ENCODE measurements at regions not wholly inside any gene's neighbourhood (a gene's known extent, or its start where the extent isn't known, plus 50 kb on each side); places are given as distances from the start of the nearest gene placed in this dataset.

DNA sequence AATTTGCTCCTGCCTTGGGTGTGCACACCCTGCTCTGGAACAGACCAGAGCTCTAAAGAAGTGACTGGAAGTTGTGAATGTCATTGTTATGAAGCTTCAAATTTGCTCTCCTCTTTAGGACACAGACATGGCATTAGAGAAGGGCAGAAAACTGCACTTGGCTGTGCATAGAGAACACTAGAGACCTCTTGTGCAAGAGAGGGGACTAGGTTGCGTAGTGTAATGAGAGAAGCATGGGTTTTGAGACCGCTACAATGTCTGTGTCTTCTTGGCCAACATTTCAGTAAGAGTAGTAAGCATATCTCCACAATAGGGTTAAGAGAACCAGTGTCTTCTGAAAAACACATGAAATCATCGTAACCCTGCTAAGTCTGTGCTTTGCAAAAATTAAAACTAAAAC lies 423.3 kb downstream of the SPRY2 start:
- TF ChIP-seq, protein P1, sequence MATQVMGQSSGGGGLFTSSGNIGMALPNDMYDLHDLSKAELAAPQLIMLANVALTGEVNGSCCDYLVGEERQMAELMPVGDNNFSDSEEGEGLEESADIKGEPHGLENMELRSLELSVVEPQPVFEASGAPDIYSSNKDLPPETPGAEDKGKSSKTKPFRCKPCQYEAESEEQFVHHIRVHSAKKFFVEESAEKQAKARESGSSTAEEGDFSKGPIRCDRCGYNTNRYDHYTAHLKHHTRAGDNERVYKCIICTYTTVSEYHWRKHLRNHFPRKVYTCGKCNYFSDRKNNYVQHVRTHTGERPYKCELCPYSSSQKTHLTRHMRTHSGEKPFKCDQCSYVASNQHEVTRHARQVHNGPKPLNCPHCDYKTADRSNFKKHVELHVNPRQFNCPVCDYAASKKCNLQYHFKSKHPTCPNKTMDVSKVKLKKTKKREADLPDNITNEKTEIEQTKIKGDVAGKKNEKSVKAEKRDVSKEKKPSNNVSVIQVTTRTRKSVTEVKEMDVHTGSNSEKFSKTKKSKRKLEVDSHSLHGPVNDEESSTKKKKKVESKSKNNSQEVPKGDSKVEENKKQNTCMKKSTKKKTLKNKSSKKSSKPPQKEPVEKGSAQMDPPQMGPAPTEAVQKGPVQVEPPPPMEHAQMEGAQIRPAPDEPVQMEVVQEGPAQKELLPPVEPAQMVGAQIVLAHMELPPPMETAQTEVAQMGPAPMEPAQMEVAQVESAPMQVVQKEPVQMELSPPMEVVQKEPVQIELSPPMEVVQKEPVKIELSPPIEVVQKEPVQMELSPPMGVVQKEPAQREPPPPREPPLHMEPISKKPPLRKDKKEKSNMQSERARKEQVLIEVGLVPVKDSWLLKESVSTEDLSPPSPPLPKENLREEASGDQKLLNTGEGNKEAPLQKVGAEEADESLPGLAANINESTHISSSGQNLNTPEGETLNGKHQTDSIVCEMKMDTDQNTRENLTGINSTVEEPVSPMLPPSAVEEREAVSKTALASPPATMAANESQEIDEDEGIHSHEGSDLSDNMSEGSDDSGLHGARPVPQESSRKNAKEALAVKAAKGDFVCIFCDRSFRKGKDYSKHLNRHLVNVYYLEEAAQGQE (IDR thresholded peaks at IDR 0.05; ENCODE audit: unreplicated experiment) = no peak
- TF ChIP-seq POLR2AphosphoS5 (IDR thresholded peaks at IDR 0.05; ENCODE audit: low read depth) (no peak), CREB1 (CRISPR knock-in tag; IDR thresholded peaks at IDR 0.05; ENCODE audit: low read depth) (no peak), CTCF (conservative IDR thresholded peaks at IDR 0.05; ENCODE audit: low read depth in 2 of 2) (no peak), EZH2 (IDR thresholded peaks at IDR 0.05; ENCODE audit: low read depth, unreplicated experiment) (no peak), EZH2phosphoT487 (IDR thresholded peaks at IDR 0.05; ENCODE audit: unreplicated experiment) (no peak), ZNF331 (CRISPR knock-in tag; IDR thresholded peaks at IDR 0.05; ENCODE audit: low read depth) (no peak), JUNB (IDR thresholded peaks at IDR 0.05; ENCODE audit: unreplicated experiment) (no peak), ZNF114 (CRISPR knock-in tag; IDR thresholded peaks at IDR 0.05) (no peak), NANOG (IDR thresholded peaks at IDR 0.05; ENCODE audit: borderline replicate concordance) (no peak), STAT1 (IDR thresholded peaks at IDR 0.05; ENCODE audit: unreplicated experiment) (no peak)
- TF ChIP-seq, protein P2, sequence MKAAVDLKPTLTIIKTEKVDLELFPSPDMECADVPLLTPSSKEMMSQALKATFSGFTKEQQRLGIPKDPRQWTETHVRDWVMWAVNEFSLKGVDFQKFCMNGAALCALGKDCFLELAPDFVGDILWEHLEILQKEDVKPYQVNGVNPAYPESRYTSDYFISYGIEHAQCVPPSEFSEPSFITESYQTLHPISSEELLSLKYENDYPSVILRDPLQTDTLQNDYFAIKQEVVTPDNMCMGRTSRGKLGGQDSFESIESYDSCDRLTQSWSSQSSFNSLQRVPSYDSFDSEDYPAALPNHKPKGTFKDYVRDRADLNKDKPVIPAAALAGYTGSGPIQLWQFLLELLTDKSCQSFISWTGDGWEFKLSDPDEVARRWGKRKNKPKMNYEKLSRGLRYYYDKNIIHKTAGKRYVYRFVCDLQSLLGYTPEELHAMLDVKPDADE (IDR thresholded peaks at IDR 0.05) = no peak
- TF ChIP-seq, protein P3, sequence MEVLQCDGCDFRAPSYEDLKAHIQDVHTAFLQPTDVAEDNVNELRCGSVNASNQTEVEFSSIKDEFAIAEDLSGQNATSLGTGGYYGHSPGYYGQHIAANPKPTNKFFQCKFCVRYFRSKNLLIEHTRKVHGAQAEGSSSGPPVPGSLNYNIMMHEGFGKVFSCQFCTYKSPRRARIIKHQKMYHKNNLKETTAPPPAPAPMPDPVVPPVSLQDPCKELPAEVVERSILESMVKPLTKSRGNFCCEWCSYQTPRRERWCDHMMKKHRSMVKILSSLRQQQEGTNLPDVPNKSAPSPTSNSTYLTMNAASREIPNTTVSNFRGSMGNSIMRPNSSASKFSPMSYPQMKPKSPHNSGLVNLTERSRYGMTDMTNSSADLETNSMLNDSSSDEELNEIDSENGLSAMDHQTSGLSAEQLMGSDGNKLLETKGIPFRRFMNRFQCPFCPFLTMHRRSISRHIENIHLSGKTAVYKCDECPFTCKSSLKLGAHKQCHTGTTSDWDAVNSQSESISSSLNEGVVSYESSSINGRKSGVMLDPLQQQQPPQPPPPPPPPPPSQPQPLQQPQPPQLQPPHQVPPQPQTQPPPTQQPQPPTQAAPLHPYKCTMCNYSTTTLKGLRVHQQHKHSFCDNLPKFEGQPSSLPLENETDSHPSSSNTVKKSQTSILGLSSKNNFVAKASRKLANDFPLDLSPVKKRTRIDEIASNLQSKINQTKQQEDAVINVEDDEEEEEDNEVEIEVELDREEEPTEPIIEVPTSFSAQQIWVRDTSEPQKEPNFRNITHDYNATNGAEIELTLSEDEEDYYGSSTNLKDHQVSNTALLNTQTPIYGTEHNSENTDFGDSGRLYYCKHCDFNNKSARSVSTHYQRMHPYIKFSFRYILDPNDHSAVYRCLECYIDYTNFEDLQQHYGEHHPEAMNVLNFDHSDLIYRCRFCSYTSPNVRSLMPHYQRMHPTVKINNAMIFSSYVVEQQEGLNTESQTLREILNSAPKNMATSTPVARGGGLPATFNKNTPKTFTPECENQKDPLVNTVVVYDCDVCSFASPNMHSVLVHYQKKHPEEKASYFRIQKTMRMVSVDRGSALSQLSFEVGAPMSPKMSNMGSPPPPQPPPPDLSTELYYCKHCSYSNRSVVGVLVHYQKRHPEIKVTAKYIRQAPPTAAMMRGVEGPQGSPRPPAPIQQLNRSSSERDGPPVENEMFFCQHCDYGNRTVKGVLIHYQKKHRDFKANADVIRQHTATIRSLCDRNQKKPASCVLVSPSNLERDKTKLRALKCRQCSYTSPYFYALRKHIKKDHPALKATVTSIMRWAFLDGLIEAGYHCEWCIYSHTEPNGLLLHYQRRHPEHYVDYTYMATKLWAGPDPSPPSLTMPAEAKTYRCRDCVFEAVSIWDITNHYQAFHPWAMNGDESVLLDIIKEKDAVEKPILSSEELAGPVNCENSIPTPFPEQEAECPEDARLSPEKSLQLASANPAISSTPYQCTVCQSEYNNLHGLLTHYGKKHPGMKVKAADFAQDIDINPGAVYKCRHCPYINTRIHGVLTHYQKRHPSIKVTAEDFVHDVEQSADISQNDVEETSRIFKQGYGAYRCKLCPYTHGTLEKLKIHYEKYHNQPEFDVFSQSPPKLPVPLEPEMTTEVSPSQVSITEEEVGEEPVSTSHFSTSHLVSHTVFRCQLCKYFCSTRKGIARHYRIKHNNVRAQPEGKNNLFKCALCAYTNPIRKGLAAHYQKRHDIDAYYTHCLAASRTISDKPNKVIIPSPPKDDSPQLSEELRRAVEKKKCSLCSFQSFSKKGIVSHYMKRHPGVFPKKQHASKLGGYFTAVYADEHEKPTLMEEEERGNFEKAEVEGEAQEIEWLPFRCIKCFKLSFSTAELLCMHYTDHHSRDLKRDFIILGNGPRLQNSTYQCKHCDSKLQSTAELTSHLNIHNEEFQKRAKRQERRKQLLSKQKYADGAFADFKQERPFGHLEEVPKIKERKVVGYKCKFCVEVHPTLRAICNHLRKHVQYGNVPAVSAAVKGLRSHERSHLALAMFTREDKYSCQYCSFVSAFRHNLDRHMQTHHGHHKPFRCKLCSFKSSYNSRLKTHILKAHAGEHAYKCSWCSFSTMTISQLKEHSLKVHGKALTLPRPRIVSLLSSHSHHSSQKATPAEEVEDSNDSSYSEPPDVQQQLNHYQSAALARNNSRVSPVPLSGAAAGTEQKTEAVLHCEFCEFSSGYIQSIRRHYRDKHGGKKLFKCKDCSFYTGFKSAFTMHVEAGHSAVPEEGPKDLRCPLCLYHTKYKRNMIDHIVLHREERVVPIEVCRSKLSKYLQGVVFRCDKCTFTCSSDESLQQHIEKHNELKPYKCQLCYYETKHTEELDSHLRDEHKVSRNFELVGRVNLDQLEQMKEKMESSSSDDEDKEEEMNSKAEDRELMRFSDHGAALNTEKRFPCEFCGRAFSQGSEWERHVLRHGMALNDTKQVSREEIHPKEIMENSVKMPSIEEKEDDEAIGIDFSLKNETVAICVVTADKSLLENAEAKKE (CRISPR knock-in tag; IDR thresholded peaks at IDR 0.05) = no peak

Measured in GM23338 (cell line).